Activated T-helper 1 cell treated with anti-CD3 and anti-CD28 coated beads, Interleukin-2, amount 50 U/mL, for 16 hours (primary cell): ENCODE measurements at regions not wholly inside any gene's neighbourhood (a gene's known extent, or its start where the extent isn't known, plus 50 kb on each side); places are given as distances from the start of the nearest gene placed in this dataset.

Source experiments
- DNase-seq, 2 donors: peaks; one replicate each; pipeline ENCODE4 v3.0.0-alpha.2; 2020; ENCODE audit warnings: low read depth in 1 of 2, low spot score in 1 of 2

GRCh38 chr1:60987904-60988303 lies 94.5 kb upstream of the NFIA start:
- no peak for DNase-seq

- no peak for DNase-seq
Measured at GRCh38 chr1:60984062-60984799, 98.1 kb upstream of the NFIA start.

- no peak for DNase-seq
Measured at GRCh38 chr1:60983701-60984061, 98.7 kb upstream of the NFIA start.

GRCh38 chr1:60982539-60982938 lies 99.8 kb upstream of the NFIA start:
- DNase-seq: no peak

GRCh38 chr1:60981357-60981756 lies 101.0 kb upstream of the NFIA start:
- no peak for DNase-seq

- peak in 1 of 2 donors; percentile 3 for DNase-seq
Measured at GRCh38 chr1:60978421-60979357, 103.7 kb upstream of the NFIA start.

- DNase-seq: no peak
Measured at GRCh38 chr1:60977661-60978060, 104.7 kb upstream of the NFIA start.

- DNase-seq: no peak
Measured at GRCh38 chr1:60974524-60975372, 107.6 kb upstream of the NFIA start.

- no peak for DNase-seq
Measured at GRCh38 chr1:60973668-60974067, 108.7 kb upstream of the NFIA start.

GRCh38 chr1:60972841-60973364 lies 109.5 kb upstream of the NFIA start:
- DNase-seq: no peak

- no peak for DNase-seq
Measured at GRCh38 chr1:60971330-60971729, 111.0 kb upstream of the NFIA start.

GRCh38 chr1:60969971-60970509 lies 112.3 kb upstream of the NFIA start:
- no peak for DNase-seq

- no peak for DNase-seq
Measured at GRCh38 chr1:60965280-60965854, 117.0 kb upstream of the NFIA start.

- no peak for DNase-seq
Measured at GRCh38 chr1:60963167-60963940, 119.0 kb upstream of the NFIA start.

GRCh38 chr1:60960891-60961461 lies 121.4 kb upstream of the NFIA start:
- no peak for DNase-seq

GRCh38 chr1:60959701-60960100 lies 122.7 kb upstream of the NFIA start:
- no peak for DNase-seq

- no peak for DNase-seq
Measured at GRCh38 chr1:60958001-60958400, 124.4 kb upstream of the NFIA start.

GRCh38 chr1:60956520-60956919 lies 125.8 kb upstream of the NFIA start:
- no peak for DNase-seq

- no peak for DNase-seq
Measured at GRCh38 chr1:60952612-60953111, 129.7 kb upstream of the NFIA start.
